ENCODE measurements at regions not wholly inside any gene's neighbourhood (a gene's known extent, or its start where the extent isn't known, plus 50 kb on each side); places are given as distances from the start of the nearest gene placed in this dataset.

DNA sequence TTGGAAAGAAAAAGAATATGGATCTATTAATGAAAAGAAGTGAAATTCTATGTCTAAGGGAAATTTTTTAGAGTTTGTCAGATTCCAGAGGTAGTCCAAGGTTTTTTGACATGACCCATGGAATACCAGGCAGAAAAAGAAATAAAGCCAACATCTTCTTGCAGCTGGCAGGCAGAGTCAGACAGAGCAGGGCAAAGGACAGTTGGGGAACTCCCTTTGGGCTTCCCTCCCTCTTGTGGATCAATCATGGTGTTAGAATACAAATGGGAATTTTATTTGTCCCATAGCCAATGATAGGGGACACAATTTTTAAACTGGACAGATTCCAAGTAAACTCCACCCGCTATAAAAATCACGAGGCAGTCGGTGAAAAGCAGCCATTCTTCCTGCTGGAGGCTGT lies 92.1 kb upstream of the TAB2 start:
- peaks cover 66% of the 10 kb centered on the region for H3K4me1 Mint-ChIP-seq
- DNase-seq (ENCODE audit: low spot score in 2 of 2, unreplicated experiment in 2 of 2): no peak
- H3K36me3 Mint-ChIP-seq: no peaks in the 10 kb centered on the region
- no peak overlapping the region for H3K27ac Mint-ChIP-seq
- no peak for TF ChIP-seq CTCF (IDR thresholded peaks at IDR 0.05; ENCODE audit: unreplicated experiment)
- no peaks in the 10 kb centered on the region for H3K9me3 Mint-ChIP-seq
- H3K27me3 Mint-ChIP-seq (ENCODE audit: low read depth): peaks cover 25% of the 10 kb centered on the region
- H3K4me3 Mint-ChIP-seq: no peak overlapping the region

GRCh38 chr6:149225946-149226345 lies 91.6 kb upstream of the TAB2 start:
- peaks cover 25% of the 10 kb centered on the region for H3K27me3 Mint-ChIP-seq (ENCODE audit: low read depth)
- no peak overlapping the region for H3K27ac Mint-ChIP-seq
- H3K4me3 Mint-ChIP-seq: no peak overlapping the region
- no peaks in the 10 kb centered on the region for H3K9me3 Mint-ChIP-seq
- H3K36me3 Mint-ChIP-seq: no peaks in the 10 kb centered on the region
- no peak for DNase-seq (ENCODE audit: low spot score in 2 of 2, unreplicated experiment in 2 of 2)
- H3K4me1 Mint-ChIP-seq: peaks cover 66% of the 10 kb centered on the region
- TF ChIP-seq CTCF (IDR thresholded peaks at IDR 0.05; ENCODE audit: unreplicated experiment): no peak

- no peaks in the 10 kb centered on the region for H3K36me3 Mint-ChIP-seq
- H3K4me1 Mint-ChIP-seq: peaks cover 63% of the 10 kb centered on the region
- H3K4me3 Mint-ChIP-seq: no peak overlapping the region
These were observed 89.7 kb upstream of the TAB2 start for GRCh38 chr6:149227796-149228195.

DNA sequence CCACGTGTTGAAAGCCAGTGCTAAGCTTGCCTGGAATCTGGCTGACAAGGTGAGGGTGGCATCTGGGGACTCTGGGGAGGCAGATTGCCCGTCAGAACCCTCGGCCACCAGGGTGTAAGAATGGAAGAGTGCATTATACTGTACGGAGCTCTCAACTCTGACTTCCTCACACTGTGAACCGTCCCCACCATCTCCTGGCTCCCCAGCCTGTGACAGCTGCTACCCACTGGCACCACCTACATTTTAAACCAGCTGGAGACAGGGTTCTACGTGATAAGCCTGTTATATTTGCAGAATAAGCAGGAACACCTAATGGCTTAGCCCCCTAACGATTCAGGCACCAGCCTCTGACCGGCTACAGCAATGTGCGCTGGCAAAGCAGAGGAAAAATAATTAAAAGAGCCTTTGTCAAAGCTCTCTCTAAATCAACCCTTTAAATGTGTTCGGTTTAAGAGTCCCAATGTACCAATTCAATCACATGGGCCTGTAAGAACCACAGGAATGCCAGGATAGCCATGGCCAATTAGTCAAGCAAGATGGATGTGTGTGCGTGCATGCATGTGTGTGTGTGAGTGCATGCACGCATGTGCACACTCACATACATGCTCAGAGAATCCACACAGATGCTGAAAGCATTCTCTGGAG lies 89.1 kb upstream of the TAB2 start:
- Mint-ChIP-seq H3K9me3 (no peaks in the 10 kb centered on the region), H3K27me3 (ENCODE audit: low read depth) (peaks cover 29% of the 10 kb centered on the region), H3K4me3 (no peak overlapping the region), H3K36me3 (no peaks in the 10 kb centered on the region), H3K27ac (no peak overlapping the region), H3K4me1 (peaks cover 64% of the 10 kb centered on the region)
- no peak for DNase-seq (ENCODE audit: low spot score in 2 of 2, unreplicated experiment in 2 of 2)
- no peak for TF ChIP-seq CTCF (IDR thresholded peaks at IDR 0.05; ENCODE audit: unreplicated experiment)

More at GRCh38 chr6:149227796-149228195, 89.7 kb upstream of the TAB2 start:
- peaks cover 29% of the 10 kb centered on the region for H3K27me3 Mint-ChIP-seq (ENCODE audit: low read depth)
- no peaks in the 10 kb centered on the region for H3K9me3 Mint-ChIP-seq
- no peak overlapping the region for H3K27ac Mint-ChIP-seq
- DNase-seq (ENCODE audit: low spot score in 2 of 2, unreplicated experiment in 2 of 2): no peak
- no peak for TF ChIP-seq CTCF (IDR thresholded peaks at IDR 0.05; ENCODE audit: unreplicated experiment)

DNA sequence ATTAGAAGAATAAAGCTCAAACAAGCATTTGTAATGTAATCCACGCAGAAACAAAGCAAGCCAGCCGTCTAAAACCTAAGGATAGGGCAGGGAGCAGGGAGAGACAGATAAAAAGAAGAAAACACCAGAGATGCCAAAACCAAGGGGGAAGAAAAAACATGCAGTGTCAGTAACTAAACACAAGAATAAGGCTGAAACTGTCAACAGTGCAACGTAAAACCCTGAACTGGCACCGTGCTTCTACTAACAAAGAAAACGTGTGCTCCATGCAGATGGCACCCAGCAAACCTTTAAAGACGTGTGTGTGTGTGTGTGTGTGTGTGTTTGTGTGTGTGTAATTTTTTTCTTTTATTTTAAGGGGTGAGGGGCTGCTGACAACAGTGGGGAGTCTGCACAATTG lies 88.4 kb upstream of the TAB2 start:
- no peak for TF ChIP-seq CTCF (IDR thresholded peaks at IDR 0.05; ENCODE audit: unreplicated experiment)
- Mint-ChIP-seq H3K27ac (no peak overlapping the region), H3K4me1 (peaks cover 64% of the 10 kb centered on the region), H3K4me3 (no peak overlapping the region), H3K9me3 (no peaks in the 10 kb centered on the region), H3K36me3 (no peaks in the 10 kb centered on the region), H3K27me3 (ENCODE audit: low read depth) (peaks cover 29% of the 10 kb centered on the region)
- DNase-seq (ENCODE audit: low spot score in 2 of 2, unreplicated experiment in 2 of 2): no peak
